GM12878 (cell line): ENCODE measurements at regions not wholly inside any gene's neighbourhood (a gene's known extent, or its start where the extent isn't known, plus 50 kb on each side); places are given as distances from the start of the nearest gene placed in this dataset.

ENCODE experiments used
- ATAC-seq: fragments of 200-7000 bp; cut with Tn5 transposase; 3 replicates; pipeline ENCODE4 v1.9.1; 2020; ENCODE audit warnings: mild to moderate bottlenecking, moderate library complexity
- BruUV-seq: library from RNA; stranded (reverse); fragments of 400-500 nt; replicated peaks from 2 replicates; lab custom pipeline; 2021; lab: Mats Ljungman, UMichigan
- CTCF ChIA-PET: fragments of 300-600 bp; sonication (Branson Sonifier 250); formaldehyde crosslinking; extraction: SDS; loops from one replicate; lab custom pipeline; 2021; ENCODE audit warnings: inconsistent platforms; lab: Yijun Ruan, JAX
- POLR2A ChIA-PET: fragments of 350-600 bp; formaldehyde crosslinking; extraction: SDS; loops from one replicate; lab custom pipeline; 2021; ENCODE audit warnings: inconsistent platforms; lab: Charles Lee
- RAD21 ChIA-PET: fragments of 300-600 bp; sonication (Branson Sonifier 250); formaldehyde crosslinking; loops from one replicate; lab custom pipeline; 2023; ENCODE audit warnings: antibody characterized with exemption; ENCODE audit not compliant: unreplicated experiment; lab: Charles Lee
- SMC1A ChIA-PET: fragments of 300-600 bp; sonication (Branson Sonifier 250); formaldehyde crosslinking; loops from one replicate; lab custom pipeline; 2023; ENCODE audit not compliant: unreplicated experiment, uncharacterized antibody; lab: Charles Lee
- DNase-seq: peaks from one replicate; pipeline ENCODE4 v3.0.0-alpha.2; 2011; ENCODE audit warnings: low read depth, low spot score
- FAIRE-seq: peaks from 3 replicates; lab custom pipeline; 2011; peaks lifted over from hg19 to GRCh38; lab: Jason Lieb, UNC
- H2AFZ ChIP-seq: 2 replicates; pipeline ENCODE4 v1.6.0; 2011; ENCODE audit warnings: low read depth, low read length, control low read depth; ENCODE audit not compliant: control insufficient read depth
- H3K27ac ChIP-seq: 2 replicates; pipeline ENCODE4 v1.5.1; 2011; ENCODE audit warnings: control low read depth; ENCODE audit not compliant: control insufficient read depth, insufficient read depth
- H3K27me3 ChIP-seq, 2 experiments: replicated peaks in 1 of 2; 2 replicates each; pipeline versions ENCODE4 v1.6.0 to v1.6.1; 2011; ENCODE audit warnings: low read length in 1 of 2; ENCODE audit not compliant: control insufficient read depth in 2 of 2, insufficient read depth in 2 of 2
- H3K36me3 ChIP-seq, 2 experiments: 2 replicates each; pipeline ENCODE4 v1.5.1; 2011; ENCODE audit warnings: low read length in 1 of 2; ENCODE audit not compliant: control insufficient read depth in 2 of 2, insufficient read depth in 2 of 2
- H3K4me1 ChIP-seq: 2 replicates; pipeline ENCODE4 v1.6.1; 2011; ENCODE audit warnings: mild to moderate bottlenecking, low read length, moderate library complexity, mixed read lengths; ENCODE audit not compliant: control insufficient read depth, insufficient read depth
- H3K4me2 ChIP-seq: 2 replicates; pipeline ENCODE4 v1.6.0; 2011; ENCODE audit warnings: control low read depth; ENCODE audit not compliant: control insufficient read depth, insufficient read depth
- H3K4me3 ChIP-seq: fragments of 200-600 bp; sonication (generic); 2 replicates; pipeline ENCODE4 v1.5.1; 2016
- H3K79me2 ChIP-seq: 2 replicates; pipeline ENCODE4 v1.6.0; 2011; ENCODE audit warnings: low read length; ENCODE audit not compliant: control insufficient read depth, insufficient read depth
- H3K9ac ChIP-seq: 2 replicates; pipeline ENCODE4 v1.8.0; 2011; ENCODE audit warnings: low read length, control low read depth, mixed read lengths; ENCODE audit not compliant: control insufficient read depth, insufficient read depth
- H3K9me3 ChIP-seq: replicated peaks from 3 replicates; pipeline ENCODE4 v1.5.1; 2011; ENCODE audit warnings: mild to moderate bottlenecking, low read length; ENCODE audit not compliant: control insufficient read depth, insufficient read depth
- H4K20me1 ChIP-seq: 2 replicates; pipeline ENCODE4 v1.6.0; 2011; ENCODE audit not compliant: control insufficient read depth, insufficient read depth
- HDAC2 ChIP-seq: fragments of 200-600 bp; sonication (generic); IDR thresholded peaks from 2 replicates; pipeline ENCODE4 v1.6.1; 2017
- IKZF2 ChIP-seq, 2 experiments: fragments of 450-650 bp; IDR thresholded peaks; 2 replicates each; pipeline ENCODE4 v1.6.1; 2017; ENCODE audit warnings: mild to moderate bottlenecking in 2 of 2, moderate library complexity in 2 of 2
- IRF3 ChIP-seq: fragments of 450-650 bp; IDR thresholded peaks from 2 replicates; pipeline ENCODE4 v1.6.1; 2014; ENCODE audit warnings: mild to moderate bottlenecking
- JUNB ChIP-seq: IDR thresholded peaks from 2 replicates; pipeline ENCODE4 v1.6.1; 2016; ENCODE audit warnings: antibody characterized with exemption, mild to moderate bottlenecking
- RAD21 ChIP-seq: IDR thresholded peaks from 2 replicates; pipeline ENCODE4 v1.6.1; 2011; ENCODE audit warnings: mild to moderate bottlenecking, low read depth, low read length, moderate library complexity; ENCODE audit not compliant: insufficient read depth
- STAT3 ChIP-seq: IDR thresholded peaks from 2 replicates; pipeline ENCODE4 v1.6.1; 2011; ENCODE audit warnings: low read depth, low read length, improper control_type of control experiment
- USF2 ChIP-seq: IDR thresholded peaks from 2 replicates; pipeline ENCODE4 v1.6.1; 2011; ENCODE audit warnings: low read depth, low read length, improper control_type of control experiment, borderline replicate concordance
- WGBS: methylation state at CpG from one replicate; pipeline ENCODE4 v1.1.6; 2016; ENCODE audit warnings: low lambda C conversion rate; ENCODE audit not compliant: insufficient replicate concordance, insufficient coverage; ENCODE audit errors: missing lambda C conversion rate; 5-methylcytosine and 5-hydroxymethylcytosine counted together
- in situ Hi-C: fragments of 300-500 bp; cut with MboI; formaldehyde crosslinking; loops from 9 replicates; pipeline ENCODE4 v1.14.3; 2018; ENCODE audit warnings: mixed read lengths
- intact Hi-C: fragments of 100-400 bp; cut with micrococcal nuclease; formaldehyde crosslinking; loops from one replicate; pipeline ENCODE4 v1.14.2; 2022; ENCODE audit not compliant: unreplicated experiment

GRCh38 chr2:57554348-57554747, 492.3 kb upstream of the VRK2 start (continued):
- TF ChIP-seq USF2: no peak

GRCh38 chr2:57558312-57558711, 488.3 kb upstream of the VRK2 start:
- no TSS peak for BruUV-seq
- Histone ChIP-seq H3K9ac (no peak overlapping the region), H2AFZ (no peak overlapping the region), H3K9me3 (no peaks in the 10 kb centered on the region), H3K4me1 (no peaks in the 10 kb centered on the region), H3K4me2 (no peak overlapping the region), H3K27ac (no peak overlapping the region), H3K27me3 (no peaks in the 10 kb centered on the region), H3K36me3 (no peaks in the 10 kb centered on the region), H4K20me1 (no peaks in the 10 kb centered on the region), H3K79me2 (no peaks in the 10 kb centered on the region), H3K4me3 (no peak overlapping the region)
- CTCF ChIA-PET: no interaction called here
- RAD21 ChIA-PET: no interaction called here
- FAIRE-seq: no peak
- SMC1A ChIA-PET: no interaction called here
- in situ Hi-C loops (no loop called here), intact Hi-C loops (no loop called here)
- TF ChIP-seq HDAC2 (no peak), IRF3 (no peak), IKZF2 (IDR thresholded peaks at IDR 0.05) (no peak), STAT3 (no peak), JUNB (0 out of 2 replicates have a peak, but pooled peaks have one; percentile 14), RAD21 (no peak)
- no peak for DNase-seq
- POLR2A ChIA-PET: no interaction called here
- WGBS: 6% methylated on average over 5 of the region's 5 CpGs
- peak; percentile 41 for ATAC-seq
